ENCODE measurements at regions not wholly inside any gene's neighbourhood (a gene's known extent, or its start where the extent isn't known, plus 50 kb on each side); places are given as distances from the start of the nearest gene placed in this dataset.

GRCh38 chr16:73212431-73212830, 164.5 kb upstream of the ZFHX3 start:
- peaks cover 0 to 2% (median 0%) of the 10 kb centered on the region in 3 donors for H3K9me3 ChIP-seq (ENCODE audit: control insufficient read depth in 3 of 3, low read length in 3 of 3)
- H3K27me3 ChIP-seq (ENCODE audit: control insufficient read depth in 3 of 3, insufficient read depth in 3 of 3, low read length in 3 of 3), result no peaks in the 10 kb centered on the region
- no peak overlapping the region for H3K4me3 ChIP-seq (ENCODE audit: low read length in 3 of 3)
- no peak overlapping the region for H3K27ac ChIP-seq (ENCODE audit: low read depth, low read length)
- peaks cover 3 to 15% (median 8%) of the 10 kb centered on the region in 3 donors for H3K4me1 ChIP-seq (ENCODE audit: control insufficient read depth in 3 of 3, insufficient read depth in 3 of 3, low read length in 3 of 3)
- no peak overlapping the region for H3K9ac ChIP-seq (ENCODE audit: low read depth in 1 of 3, low read length in 3 of 3)
- no peaks in the 10 kb centered on the region for H3K36me3 ChIP-seq (ENCODE audit: control insufficient read depth in 3 of 3, insufficient read depth in 3 of 3, low read length in 3 of 3)

GRCh38 chr16:73210686-73211085, 162.8 kb upstream of the ZFHX3 start:
- Histone ChIP-seq H3K9ac (ENCODE audit: low read depth in 1 of 3, low read length in 3 of 3) (no peak overlapping the region), H3K9me3 (ENCODE audit: control insufficient read depth in 3 of 3, low read length in 3 of 3) (no peaks in the 10 kb centered on the region), H3K27ac (ENCODE audit: low read depth, low read length) (no peak overlapping the region), H3K27me3 (ENCODE audit: control insufficient read depth in 3 of 3, insufficient read depth in 3 of 3, low read length in 3 of 3) (no peaks in the 10 kb centered on the region), H3K4me1 (ENCODE audit: control insufficient read depth in 3 of 3, insufficient read depth in 3 of 3, low read length in 3 of 3) (peaks cover 3 to 13% (median 5%) of the 10 kb centered on the region in 3 donors), H3K4me3 (ENCODE audit: low read length in 3 of 3) (no peak overlapping the region), H3K36me3 (ENCODE audit: control insufficient read depth in 3 of 3, insufficient read depth in 3 of 3, low read length in 3 of 3) (no peaks in the 10 kb centered on the region)

DNA sequence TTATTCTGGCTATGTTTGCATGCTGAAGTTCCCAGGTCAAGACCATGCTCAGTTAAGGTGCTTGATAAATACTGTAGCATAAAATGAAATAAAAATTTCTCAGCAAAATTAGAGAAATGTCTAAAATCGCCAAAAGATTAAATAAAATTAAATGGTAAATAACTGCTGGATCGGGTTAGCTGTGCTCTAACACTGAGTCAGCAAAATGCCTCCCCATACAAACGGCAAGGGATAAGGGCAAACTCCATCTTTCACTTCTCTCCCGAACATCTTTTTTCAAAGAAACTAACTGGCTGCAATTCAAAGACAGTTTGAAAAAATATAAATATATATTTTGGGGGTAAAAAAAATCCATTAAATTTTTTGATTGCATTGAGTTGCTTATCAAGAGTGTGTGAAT, 162.2 kb upstream of the ZFHX3 start:
- H3K9ac ChIP-seq (ENCODE audit: low read depth in 1 of 3, low read length in 3 of 3), result no peak overlapping the region
- H3K9me3 ChIP-seq (ENCODE audit: control insufficient read depth in 3 of 3, low read length in 3 of 3), result no peaks in the 10 kb centered on the region
- H3K36me3 ChIP-seq (ENCODE audit: control insufficient read depth in 3 of 3, insufficient read depth in 3 of 3, low read length in 3 of 3), result no peaks in the 10 kb centered on the region
- no peaks in the 10 kb centered on the region for H3K27me3 ChIP-seq (ENCODE audit: control insufficient read depth in 3 of 3, insufficient read depth in 3 of 3, low read length in 3 of 3)
- H3K27ac ChIP-seq (ENCODE audit: low read depth, low read length), result no peak overlapping the region
- H3K4me3 ChIP-seq (ENCODE audit: low read length in 3 of 3), result no peak overlapping the region
- H3K4me1 ChIP-seq (ENCODE audit: control insufficient read depth in 3 of 3, insufficient read depth in 3 of 3, low read length in 3 of 3), result peaks cover 3 to 11% (median 5%) of the 10 kb centered on the region in 3 donors

- H3K9me3 ChIP-seq (ENCODE audit: control insufficient read depth in 3 of 3, low read length in 3 of 3), result no peaks in the 10 kb centered on the region
- no peak overlapping the region for H3K4me3 ChIP-seq (ENCODE audit: low read length in 3 of 3)
- no peak overlapping the region for H3K9ac ChIP-seq (ENCODE audit: low read depth in 1 of 3, low read length in 3 of 3)
- no peaks in the 10 kb centered on the region for H3K27me3 ChIP-seq (ENCODE audit: control insufficient read depth in 3 of 3, insufficient read depth in 3 of 3, low read length in 3 of 3)
- no peaks in the 10 kb centered on the region for H3K36me3 ChIP-seq (ENCODE audit: control insufficient read depth in 3 of 3, insufficient read depth in 3 of 3, low read length in 3 of 3)
- peaks cover 0 to 6% (median 3%) of the 10 kb centered on the region in 3 donors for H3K4me1 ChIP-seq (ENCODE audit: control insufficient read depth in 3 of 3, insufficient read depth in 3 of 3, low read length in 3 of 3)
- H3K27ac ChIP-seq (ENCODE audit: low read depth, low read length), result no peak overlapping the region
Measured at GRCh38 chr16:73209190-73209589, 161.3 kb upstream of the ZFHX3 start.

DNA sequence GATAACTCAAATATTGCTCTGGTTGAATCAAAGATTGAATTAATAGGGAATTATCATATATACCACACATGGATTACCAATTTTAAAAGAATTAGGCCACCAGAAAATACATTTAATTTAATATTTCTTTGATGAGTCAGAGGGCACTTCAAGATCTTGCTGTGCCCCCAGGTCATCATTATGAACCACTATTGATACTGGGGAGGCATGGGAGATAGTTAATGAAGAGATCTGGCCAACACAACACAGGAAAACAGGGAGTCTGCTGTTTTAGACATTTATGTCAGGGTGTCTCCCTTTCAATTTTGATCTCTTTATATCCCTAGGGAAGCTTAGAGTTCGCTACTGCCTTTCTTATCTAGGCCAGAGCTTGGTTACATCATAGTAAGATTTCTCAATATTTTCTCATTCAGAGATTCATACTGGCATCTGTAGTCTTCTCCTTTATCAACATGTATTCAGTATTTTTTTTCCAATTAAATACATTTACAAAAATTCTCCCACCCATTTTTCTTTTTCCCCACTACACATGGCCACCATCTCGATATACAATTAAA, 158.3 kb upstream of the ZFHX3 start:
- H3K36me3 ChIP-seq (ENCODE audit: control insufficient read depth in 3 of 3, insufficient read depth in 3 of 3, low read length in 3 of 3), result no peaks in the 10 kb centered on the region
- no peaks in the 10 kb centered on the region for H3K27me3 ChIP-seq (ENCODE audit: control insufficient read depth in 3 of 3, insufficient read depth in 3 of 3, low read length in 3 of 3)
- H3K9ac ChIP-seq (ENCODE audit: low read depth in 1 of 3, low read length in 3 of 3), result no peak overlapping the region
- no peaks in the 10 kb centered on the region for H3K9me3 ChIP-seq (ENCODE audit: control insufficient read depth in 3 of 3, low read length in 3 of 3)
- peaks cover 0 to 3% (median 0%) of the 10 kb centered on the region in 3 donors for H3K4me1 ChIP-seq (ENCODE audit: control insufficient read depth in 3 of 3, insufficient read depth in 3 of 3, low read length in 3 of 3)
- H3K4me3 ChIP-seq (ENCODE audit: low read length in 3 of 3), result no peak overlapping the region
- no peak overlapping the region for H3K27ac ChIP-seq (ENCODE audit: low read depth, low read length)

DNA sequence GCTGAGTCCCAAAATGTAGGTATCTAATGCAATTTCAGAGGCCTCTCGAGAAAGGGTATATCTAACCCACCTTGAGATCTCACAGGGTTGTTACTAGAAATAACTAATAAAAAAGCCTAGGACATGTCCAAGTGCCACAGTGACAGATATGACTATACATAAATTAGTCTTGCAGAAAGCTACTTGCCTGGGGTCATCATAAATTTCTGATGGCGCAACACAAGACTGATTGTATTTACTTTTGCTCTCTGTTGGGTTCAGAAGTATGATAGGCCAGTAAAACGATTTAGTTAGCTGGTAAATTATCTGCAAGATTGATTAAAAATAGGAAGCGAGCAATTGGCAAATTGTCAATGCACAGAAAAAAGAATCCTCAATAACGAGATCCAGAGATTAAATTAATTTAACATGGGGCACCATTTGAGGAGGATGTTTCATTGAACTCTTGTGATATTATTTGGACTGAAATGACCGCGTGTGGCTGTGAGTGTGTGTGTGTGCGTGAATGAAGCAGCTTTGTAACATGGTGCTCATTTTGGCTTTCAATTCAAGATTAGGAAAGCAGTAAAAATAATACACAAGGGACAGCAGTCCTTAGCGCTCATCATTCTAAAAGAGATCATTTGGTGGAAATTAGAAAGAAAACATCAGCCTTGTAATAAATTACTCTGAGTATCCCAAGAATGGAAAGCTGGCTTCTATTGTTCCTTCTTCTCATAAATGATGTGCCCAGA, 157.4 kb upstream of the ZFHX3 start:
- H3K9me3 ChIP-seq (ENCODE audit: control insufficient read depth in 3 of 3, low read length in 3 of 3), result no peaks in the 10 kb centered on the region
- no peak overlapping the region for H3K9ac ChIP-seq (ENCODE audit: low read depth in 1 of 3, low read length in 3 of 3)
- H3K27ac ChIP-seq (ENCODE audit: low read depth, low read length), result no peak overlapping the region
- no peak overlapping the region for H3K4me3 ChIP-seq (ENCODE audit: low read length in 3 of 3)
- no peaks in the 10 kb centered on the region for H3K36me3 ChIP-seq (ENCODE audit: control insufficient read depth in 3 of 3, insufficient read depth in 3 of 3, low read length in 3 of 3)
- no peaks in the 10 kb centered on the region for H3K27me3 ChIP-seq (ENCODE audit: control insufficient read depth in 3 of 3, insufficient read depth in 3 of 3, low read length in 3 of 3)
- peaks cover 0 to 3% (median 0%) of the 10 kb centered on the region in 3 donors for H3K4me1 ChIP-seq (ENCODE audit: control insufficient read depth in 3 of 3, insufficient read depth in 3 of 3, low read length in 3 of 3)

DNA sequence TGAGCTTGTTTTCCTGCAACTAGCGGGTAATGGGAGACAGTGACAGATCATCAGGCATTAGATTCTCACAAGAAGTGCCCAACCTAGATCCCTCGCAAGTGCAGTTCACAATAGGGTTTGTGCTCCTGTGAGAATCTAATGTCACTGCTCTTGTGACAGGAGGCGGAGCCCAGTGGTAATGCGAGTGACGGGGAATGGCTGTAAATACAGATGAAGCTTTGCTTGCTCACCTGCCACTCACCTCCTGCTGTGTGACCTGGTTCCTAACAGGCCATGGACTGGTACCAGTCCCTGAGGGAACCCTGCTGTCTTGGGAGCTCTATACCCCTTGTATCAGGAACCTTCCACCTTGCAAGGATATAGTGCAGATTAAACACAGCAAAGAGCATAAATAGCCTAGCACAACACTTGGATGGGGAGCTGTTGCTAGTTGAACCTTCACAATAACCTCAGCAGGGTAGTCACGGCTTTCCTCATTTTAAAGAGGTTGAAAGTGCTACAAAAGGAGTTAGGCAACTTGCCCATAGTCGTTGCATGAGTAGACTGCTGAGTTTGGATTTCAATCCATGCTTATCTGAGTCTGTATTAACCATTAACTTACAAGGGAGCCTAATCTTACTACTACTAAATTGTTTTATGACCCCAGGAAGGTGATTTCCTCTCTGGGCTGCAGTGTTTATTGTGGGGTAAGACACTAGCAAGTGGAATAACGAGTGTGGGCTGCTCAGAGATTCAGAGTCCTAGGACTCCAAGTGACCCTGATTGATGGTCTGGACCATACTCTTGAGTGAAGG, 156.6 kb upstream of the ZFHX3 start:
- Histone ChIP-seq H3K4me3 (ENCODE audit: low read length in 3 of 3) (no peak overlapping the region), H3K9me3 (ENCODE audit: control insufficient read depth in 3 of 3, low read length in 3 of 3) (no peaks in the 10 kb centered on the region), H3K36me3 (ENCODE audit: control insufficient read depth in 3 of 3, insufficient read depth in 3 of 3, low read length in 3 of 3) (no peaks in the 10 kb centered on the region), H3K27ac (ENCODE audit: low read depth, low read length) (no peak overlapping the region), H3K4me1 (ENCODE audit: control insufficient read depth in 3 of 3, insufficient read depth in 3 of 3, low read length in 3 of 3) (peaks cover 0 to 3% (median 0%) of the 10 kb centered on the region in 3 donors), H3K9ac (ENCODE audit: low read depth in 1 of 3, low read length in 3 of 3) (no peak overlapping the region), H3K27me3 (ENCODE audit: control insufficient read depth in 3 of 3, insufficient read depth in 3 of 3, low read length in 3 of 3) (no peaks in the 10 kb centered on the region)

GRCh38 chr16:73202161-73202729, 154.3 kb upstream of the ZFHX3 start:
- no peak overlapping the region for H3K4me3 ChIP-seq (ENCODE audit: low read length in 3 of 3)
- H3K36me3 ChIP-seq (ENCODE audit: control insufficient read depth in 3 of 3, insufficient read depth in 3 of 3, low read length in 3 of 3), result no peaks in the 10 kb centered on the region
- no peaks in the 10 kb centered on the region for H3K27me3 ChIP-seq (ENCODE audit: control insufficient read depth in 3 of 3, insufficient read depth in 3 of 3, low read length in 3 of 3)
- H3K9ac ChIP-seq (ENCODE audit: low read depth in 1 of 3, low read length in 3 of 3), result no peak overlapping the region
- H3K9me3 ChIP-seq (ENCODE audit: control insufficient read depth in 3 of 3, low read length in 3 of 3), result no peaks in the 10 kb centered on the region
- H3K4me1 ChIP-seq (ENCODE audit: control insufficient read depth in 3 of 3, insufficient read depth in 3 of 3, low read length in 3 of 3), result peaks cover 0 to 3% (median 0%) of the 10 kb centered on the region in 3 donors
- no peak overlapping the region for H3K27ac ChIP-seq (ENCODE audit: low read depth, low read length)

DNA sequence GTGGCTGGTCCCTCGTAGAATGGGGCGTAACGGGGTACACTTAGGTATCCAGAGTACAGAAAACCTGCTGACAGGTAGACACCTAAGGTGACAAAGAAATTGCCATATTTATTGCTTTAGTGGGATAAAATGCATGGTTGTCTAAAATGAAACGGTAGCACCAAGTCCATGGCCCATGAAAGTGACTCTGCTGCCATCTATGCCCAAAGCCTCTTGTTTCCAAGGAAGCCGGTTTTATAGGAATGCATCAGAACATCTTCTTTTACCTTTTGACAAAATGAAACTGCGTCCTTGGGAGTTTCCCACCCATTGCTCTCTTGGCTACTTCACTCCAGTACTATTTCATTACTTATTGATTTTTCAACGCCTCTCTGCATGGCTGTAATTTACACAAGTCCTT, 151.3 kb upstream of the ZFHX3 start:
- H3K9me3 ChIP-seq (ENCODE audit: control insufficient read depth in 3 of 3, low read length in 3 of 3), result no peaks in the 10 kb centered on the region
- H3K4me3 ChIP-seq (ENCODE audit: low read length in 3 of 3), result no peak overlapping the region
- H3K36me3 ChIP-seq (ENCODE audit: control insufficient read depth in 3 of 3, insufficient read depth in 3 of 3, low read length in 3 of 3), result no peaks in the 10 kb centered on the region
- peaks cover 0 to 3% (median 0%) of the 10 kb centered on the region in 3 donors for H3K4me1 ChIP-seq (ENCODE audit: control insufficient read depth in 3 of 3, insufficient read depth in 3 of 3, low read length in 3 of 3)
- no peaks in the 10 kb centered on the region for H3K27me3 ChIP-seq (ENCODE audit: control insufficient read depth in 3 of 3, insufficient read depth in 3 of 3, low read length in 3 of 3)
- H3K9ac ChIP-seq (ENCODE audit: low read depth in 1 of 3, low read length in 3 of 3), result no peak overlapping the region
- no peak overlapping the region for H3K27ac ChIP-seq (ENCODE audit: low read depth, low read length)

GRCh38 chr16:73198481-73198880, 150.6 kb upstream of the ZFHX3 start:
- Histone ChIP-seq H3K27ac (ENCODE audit: low read depth, low read length) (no peak overlapping the region), H3K4me3 (ENCODE audit: low read length in 3 of 3) (no peak overlapping the region), H3K9me3 (ENCODE audit: control insufficient read depth in 3 of 3, low read length in 3 of 3) (no peaks in the 10 kb centered on the region), H3K9ac (ENCODE audit: low read depth in 1 of 3, low read length in 3 of 3) (no peak overlapping the region), H3K36me3 (ENCODE audit: control insufficient read depth in 3 of 3, insufficient read depth in 3 of 3, low read length in 3 of 3) (no peaks in the 10 kb centered on the region), H3K4me1 (ENCODE audit: control insufficient read depth in 3 of 3, insufficient read depth in 3 of 3, low read length in 3 of 3) (peaks cover 0 to 3% (median 0%) of the 10 kb centered on the region in 3 donors), H3K27me3 (ENCODE audit: control insufficient read depth in 3 of 3, insufficient read depth in 3 of 3, low read length in 3 of 3) (no peaks in the 10 kb centered on the region)

Data from skeletal muscle tissue (tissue), 3 donors.